Panc1 (cell line): ENCODE measurements at regions not wholly inside any gene's neighbourhood (a gene's known extent, or its start where the extent isn't known, plus 50 kb on each side); places are given as distances from the start of the nearest gene placed in this dataset.

ENCODE experiments used
- ATAC-seq: fragments of 200-7000 bp; cut with Tn5 transposase; 2 replicates; pipeline ENCODE4 v1.9.1; 2020; ENCODE audit warnings: mild to moderate bottlenecking, moderate library complexity
- BruUV-seq: library from RNA; stranded (reverse); fragments of 400-500 nt; replicated peaks from 2 replicates; lab custom pipeline; 2021; lab: Mats Ljungman, UMichigan
- CTCF ChIA-PET: fragments of 300-600 bp; sonication (Branson Sonifier 250); formaldehyde crosslinking; loops from one replicate; lab custom pipeline; 2022; ENCODE audit warnings: antibody characterized with exemption; lab: Charles Lee
- POLR2A ChIA-PET: fragments of 300-600 bp; sonication (Branson Sonifier 250); formaldehyde crosslinking; loops from one replicate; lab custom pipeline; 2022; ENCODE audit warnings: antibody characterized with exemption; lab: Charles Lee
- DNase-seq: peaks from one replicate; pipeline ENCODE4 v3.0.0-alpha.2; 2010; ENCODE audit warnings: low read depth, low spot score
- H3K27ac ChIP-seq: 2 replicates; pipeline ENCODE4 v1.5.1; 2011; ENCODE audit warnings: mild to moderate bottlenecking, low read length, inconsistent platforms
- H3K27me3 ChIP-seq: fragments of 200-500 bp; sonication (Bioruptor generic); 2 replicates; pipeline ENCODE4 v1.6.0; 2014; ENCODE audit warnings: low read length, inconsistent platforms; ENCODE audit not compliant: control insufficient read depth, insufficient read depth
- H3K36me3 ChIP-seq: fragments of 200-500 bp; sonication (Bioruptor generic); 2 replicates; pipeline ENCODE4 v1.5.1; 2014; ENCODE audit warnings: inconsistent platforms, mild to moderate bottlenecking, low read length, moderate library complexity; ENCODE audit not compliant: control insufficient read depth, insufficient read depth
- H3K4me1 ChIP-seq: 2 replicates; pipeline ENCODE4 v1.5.1; 2011; ENCODE audit warnings: inconsistent platforms, mild to moderate bottlenecking, low read length, moderate library complexity; ENCODE audit not compliant: control insufficient read depth, insufficient read depth
- H3K4me3 ChIP-seq, 2 experiments: 2 replicates each; pipeline ENCODE4 v1.5.1; 2011 to 2012; ENCODE audit warnings: low read depth in 2 of 2, low read length in 2 of 2, mild to moderate bottlenecking in 2 of 2, inconsistent platforms in 1 of 2, moderate library complexity in 1 of 2
- H3K9me3 ChIP-seq: fragments of 200-500 bp; sonication (Bioruptor generic); 2 replicates; pipeline ENCODE4 v1.5.1; 2014; ENCODE audit warnings: low read depth, mild to moderate bottlenecking, inconsistent platforms, low read length, moderate library complexity; ENCODE audit not compliant: control insufficient read depth, insufficient read depth
- POLR2AphosphoS5 ChIP-seq: IDR thresholded peaks from 2 replicates; pipeline ENCODE4 v1.6.1; 2012; ENCODE audit warnings: mild to moderate bottlenecking, low read depth, low read length, moderate library complexity
- SIN3A ChIP-seq: IDR thresholded peaks from 2 replicates; pipeline ENCODE4 v1.6.1; 2012; ENCODE audit warnings: low read depth, mild to moderate bottlenecking, low read length, moderate library complexity, borderline replicate concordance; ENCODE audit not compliant: insufficient read depth
- TCF7L2 ChIP-seq: IDR thresholded peaks from 2 replicates; pipeline ENCODE4 v1.6.1; 2011; ENCODE audit warnings: mild to moderate bottlenecking, low read depth, low read length, inconsistent platforms
- in situ Hi-C: cut with HindIII; loops from 2 replicates; pipeline ENCODE4 v1.10.0; 2016; ENCODE audit warnings: low sequenced_read_pairs, low pct_unique_long_range_greater_than_20kb
- intact Hi-C: fragments of 100-400 bp; cut with micrococcal nuclease; formaldehyde crosslinking; loops from one replicate; pipeline ENCODE4 v1.10.0; 2022; ENCODE audit not compliant: unreplicated experiment
- TF ChIP-seq, protein P1 (sequence below), 2 experiments: IDR thresholded peaks; 2 replicates each; pipeline ENCODE4 v1.6.1; 2011 to 2012; ENCODE audit warnings: low read depth in 2 of 2, control low read depth in 1 of 2, low read length in 1 of 2, mild to moderate bottlenecking in 1 of 2, moderate library complexity in 1 of 2; ENCODE audit not compliant: insufficient read depth in 1 of 2
- TF ChIP-seq, protein P2 (sequence below): fragments of 450-650 bp; IDR thresholded peaks from 2 replicates; pipeline ENCODE4 v1.5.1; 2017; ENCODE audit warnings: mild to moderate bottlenecking

DNA sequence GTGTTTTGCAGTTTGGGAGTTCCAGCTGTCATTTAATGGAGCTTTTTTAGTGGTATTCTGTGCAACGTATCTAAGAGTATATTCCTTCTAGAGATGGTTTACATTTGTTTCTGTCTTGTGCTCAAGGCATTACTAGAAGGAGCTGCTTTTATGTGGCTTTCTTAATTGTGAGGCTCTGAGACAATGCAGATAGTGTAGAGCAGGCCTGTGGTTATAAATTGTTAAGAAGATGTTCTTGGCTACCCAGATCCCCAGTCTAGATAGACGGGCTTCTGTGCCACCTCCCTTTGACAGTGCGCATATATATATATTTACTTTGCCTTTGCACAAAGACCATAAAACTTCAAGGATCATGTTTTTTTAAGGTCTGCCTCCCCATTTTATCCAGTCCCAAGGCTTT is 160.8 kb upstream of the PODXL start:
- H3K4me3 ChIP-seq = no peak overlapping the region
- no peaks in the 10 kb centered on the region for H3K27me3 ChIP-seq
- no peaks in the 10 kb centered on the region for H3K9me3 ChIP-seq
- intact Hi-C loops = no loop called here
- H3K4me1 ChIP-seq = no peaks in the 10 kb centered on the region
- BruUV-seq = no TSS peak
- POLR2A ChIA-PET = no interaction called here
- in situ Hi-C loops = no loop called here
- TF ChIP-seq POLR2AphosphoS5 (no peak), SIN3A (no peak), TCF7L2 (no peak)
- TF ChIP-seq, protein P1, sequence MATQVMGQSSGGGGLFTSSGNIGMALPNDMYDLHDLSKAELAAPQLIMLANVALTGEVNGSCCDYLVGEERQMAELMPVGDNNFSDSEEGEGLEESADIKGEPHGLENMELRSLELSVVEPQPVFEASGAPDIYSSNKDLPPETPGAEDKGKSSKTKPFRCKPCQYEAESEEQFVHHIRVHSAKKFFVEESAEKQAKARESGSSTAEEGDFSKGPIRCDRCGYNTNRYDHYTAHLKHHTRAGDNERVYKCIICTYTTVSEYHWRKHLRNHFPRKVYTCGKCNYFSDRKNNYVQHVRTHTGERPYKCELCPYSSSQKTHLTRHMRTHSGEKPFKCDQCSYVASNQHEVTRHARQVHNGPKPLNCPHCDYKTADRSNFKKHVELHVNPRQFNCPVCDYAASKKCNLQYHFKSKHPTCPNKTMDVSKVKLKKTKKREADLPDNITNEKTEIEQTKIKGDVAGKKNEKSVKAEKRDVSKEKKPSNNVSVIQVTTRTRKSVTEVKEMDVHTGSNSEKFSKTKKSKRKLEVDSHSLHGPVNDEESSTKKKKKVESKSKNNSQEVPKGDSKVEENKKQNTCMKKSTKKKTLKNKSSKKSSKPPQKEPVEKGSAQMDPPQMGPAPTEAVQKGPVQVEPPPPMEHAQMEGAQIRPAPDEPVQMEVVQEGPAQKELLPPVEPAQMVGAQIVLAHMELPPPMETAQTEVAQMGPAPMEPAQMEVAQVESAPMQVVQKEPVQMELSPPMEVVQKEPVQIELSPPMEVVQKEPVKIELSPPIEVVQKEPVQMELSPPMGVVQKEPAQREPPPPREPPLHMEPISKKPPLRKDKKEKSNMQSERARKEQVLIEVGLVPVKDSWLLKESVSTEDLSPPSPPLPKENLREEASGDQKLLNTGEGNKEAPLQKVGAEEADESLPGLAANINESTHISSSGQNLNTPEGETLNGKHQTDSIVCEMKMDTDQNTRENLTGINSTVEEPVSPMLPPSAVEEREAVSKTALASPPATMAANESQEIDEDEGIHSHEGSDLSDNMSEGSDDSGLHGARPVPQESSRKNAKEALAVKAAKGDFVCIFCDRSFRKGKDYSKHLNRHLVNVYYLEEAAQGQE (IDR thresholded peaks at IDR 0.05; ENCODE audit: insufficient read depth in 1 of 2, low read depth in 2 of 2, low read length in 1 of 2) = no peak
- TF ChIP-seq, protein P2, sequence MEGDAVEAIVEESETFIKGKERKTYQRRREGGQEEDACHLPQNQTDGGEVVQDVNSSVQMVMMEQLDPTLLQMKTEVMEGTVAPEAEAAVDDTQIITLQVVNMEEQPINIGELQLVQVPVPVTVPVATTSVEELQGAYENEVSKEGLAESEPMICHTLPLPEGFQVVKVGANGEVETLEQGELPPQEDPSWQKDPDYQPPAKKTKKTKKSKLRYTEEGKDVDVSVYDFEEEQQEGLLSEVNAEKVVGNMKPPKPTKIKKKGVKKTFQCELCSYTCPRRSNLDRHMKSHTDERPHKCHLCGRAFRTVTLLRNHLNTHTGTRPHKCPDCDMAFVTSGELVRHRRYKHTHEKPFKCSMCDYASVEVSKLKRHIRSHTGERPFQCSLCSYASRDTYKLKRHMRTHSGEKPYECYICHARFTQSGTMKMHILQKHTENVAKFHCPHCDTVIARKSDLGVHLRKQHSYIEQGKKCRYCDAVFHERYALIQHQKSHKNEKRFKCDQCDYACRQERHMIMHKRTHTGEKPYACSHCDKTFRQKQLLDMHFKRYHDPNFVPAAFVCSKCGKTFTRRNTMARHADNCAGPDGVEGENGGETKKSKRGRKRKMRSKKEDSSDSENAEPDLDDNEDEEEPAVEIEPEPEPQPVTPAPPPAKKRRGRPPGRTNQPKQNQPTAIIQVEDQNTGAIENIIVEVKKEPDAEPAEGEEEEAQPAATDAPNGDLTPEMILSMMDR = no peak
- H3K36me3 ChIP-seq = no peaks in the 10 kb centered on the region
- DNase-seq (no peak), ATAC-seq (no peak)
- CTCF ChIA-PET = interaction anchor here (0.7 kb wide), 1 partner anchor 306 kb away, joined by 7 read pairs; no protein-coding TSS in a partner anchor
- no peak overlapping the region for H3K27ac ChIP-seq

DNA sequence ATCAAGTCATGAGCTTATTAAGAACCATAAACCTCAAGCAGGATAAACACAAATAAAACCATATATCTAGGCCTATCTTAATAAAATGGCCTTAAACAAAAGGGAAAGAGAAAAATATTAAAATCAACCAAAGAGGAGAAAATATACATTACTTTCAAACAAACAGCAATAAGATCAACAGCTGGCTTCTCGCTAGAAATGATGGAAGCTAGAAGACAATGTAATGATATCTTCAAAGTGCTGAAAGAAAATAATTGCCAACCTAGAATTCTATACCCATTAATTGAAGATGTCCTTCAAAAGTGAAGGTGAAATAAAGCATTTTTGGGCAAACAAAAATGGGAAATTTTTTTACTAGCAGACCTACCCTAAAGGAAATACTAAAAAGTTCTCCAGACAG is 142.9 kb upstream of the PODXL start:
- no peaks in the 10 kb centered on the region for H3K4me1 ChIP-seq
- H3K4me3 ChIP-seq = no peak overlapping the region
- CTCF ChIA-PET = no interaction called here
- in situ Hi-C loops = no loop called here
- peaks cover 7% of the 10 kb centered on the region for H3K27me3 ChIP-seq
- TF ChIP-seq SIN3A = no peak
- TF ChIP-seq, protein P1 (IDR thresholded peaks at IDR 0.05; ENCODE audit: insufficient read depth in 1 of 2, low read depth in 2 of 2, low read length in 1 of 2) = no peak
- TF ChIP-seq TCF7L2 = no peak
- no peak for TF ChIP-seq POLR2AphosphoS5
- TF ChIP-seq, protein P2 = no peak
- no peak for ATAC-seq
- no peak overlapping the region for H3K27ac ChIP-seq
- no TSS peak for BruUV-seq
- POLR2A ChIA-PET = no interaction called here
- DNase-seq = no peak
- H3K36me3 ChIP-seq = no peaks in the 10 kb centered on the region
- no peaks in the 10 kb centered on the region for H3K9me3 ChIP-seq
- intact Hi-C loops = loop anchor here (10.0 kb wide), 3 partner anchors 115 to 885 kb away; no protein-coding TSS in a partner anchor
